H9 (cell line): ENCODE measurements at regions not wholly inside any gene's neighbourhood (a gene's known extent, or its start where the extent isn't known, plus 50 kb on each side); places are given as distances from the start of the nearest gene placed in this dataset.
A peak's percentile ranks its signal among the peaks of the same experiment; 100 is the strongest.
"Not testable (repeated sequence)": the region's sequence is repeated elsewhere in the genome, so short reads cannot be mapped to it uniquely, and the experiment has no call there.

Experiments used
- DNase-seq: peaks from one replicate; pipeline ENCODE4 v3.0.0-alpha.2; 2017
- H2AFZ ChIP-seq: one replicate; pipeline ENCODE4 v1.6.1; 2013; ENCODE audit warnings: mild to moderate bottlenecking, low read length, control low read depth, moderate library complexity
- H2AK5ac ChIP-seq: 2 replicates; pipeline ENCODE4 v1.6.1; 2013; ENCODE audit warnings: low read length, control low read depth, mixed read lengths; ENCODE audit not compliant: insufficient read length
- H2BK120ac ChIP-seq: one replicate; pipeline ENCODE4 v1.6.1; 2013; ENCODE audit warnings: low read depth, mild to moderate bottlenecking, low read length, control low read depth, inconsistent platforms; ENCODE audit not compliant: poor library complexity, severe bottlenecking
- H2BK12ac ChIP-seq: 2 replicates; pipeline ENCODE4 v1.6.1; 2013; ENCODE audit warnings: low read length, control low read depth, mixed read lengths, low read depth; ENCODE audit not compliant: insufficient read length
- H2BK15ac ChIP-seq: 2 replicates; pipeline ENCODE4 v1.6.1; 2013; ENCODE audit warnings: low read depth, low read length, control low read depth
- H2BK20ac ChIP-seq: one replicate; pipeline ENCODE4 v1.6.1; 2013; ENCODE audit warnings: low read depth, mild to moderate bottlenecking, low read length, control low read depth, inconsistent platforms; ENCODE audit not compliant: poor library complexity, severe bottlenecking
- H2BK5ac ChIP-seq: 2 replicates; pipeline ENCODE4 v1.6.1; 2013; ENCODE audit warnings: low read length, control low read depth, mixed read lengths; ENCODE audit not compliant: insufficient read length
- H3K14ac ChIP-seq: 2 replicates; pipeline ENCODE4 v1.6.1; 2013; ENCODE audit warnings: low read length, control low read depth; ENCODE audit not compliant: insufficient read depth
- H3K18ac ChIP-seq: 2 replicates; pipeline ENCODE4 v1.6.1; 2013; ENCODE audit warnings: low read depth, mild to moderate bottlenecking, mixed read lengths, low read length, control low read depth; ENCODE audit not compliant: insufficient read length
- H3K23ac ChIP-seq: 2 replicates; pipeline ENCODE4 v1.6.1; 2013; ENCODE audit warnings: low read length, control low read depth, mixed read lengths, low read depth; ENCODE audit not compliant: insufficient read length
- H3K23me2 ChIP-seq: 2 replicates; pipeline ENCODE4 v1.6.1; 2013; ENCODE audit warnings: low read depth, mild to moderate bottlenecking, mixed read lengths, low read length, control low read depth; ENCODE audit not compliant: insufficient read length, poor library complexity, severe bottlenecking
- H3K27ac ChIP-seq: 2 replicates; pipeline ENCODE4 v1.5.1; 2013; ENCODE audit warnings: low read length, control low read depth, mixed read lengths, low read depth; ENCODE audit not compliant: insufficient read length
- H3K27me3 ChIP-seq: 2 replicates; pipeline ENCODE4 v1.6.1; 2013; ENCODE audit warnings: low read length, control low read depth, inconsistent platforms; ENCODE audit not compliant: insufficient read depth
- H3K4ac ChIP-seq: 2 replicates; pipeline ENCODE4 v1.6.1; 2013; ENCODE audit warnings: low read depth, mild to moderate bottlenecking, control low read depth, inconsistent platforms, low read length, moderate library complexity
- H3K4me1 ChIP-seq: 2 replicates; pipeline ENCODE4 v1.6.1; 2013; ENCODE audit warnings: low read length, control low read depth, inconsistent platforms; ENCODE audit not compliant: insufficient read depth
- H3K4me2 ChIP-seq: 2 replicates; pipeline ENCODE4 v1.6.1; 2013; ENCODE audit warnings: low read length, control low read depth, mixed read lengths; ENCODE audit not compliant: insufficient read length, insufficient read depth
- H3K56ac ChIP-seq: 2 replicates; pipeline ENCODE4 v1.6.1; 2013; ENCODE audit warnings: low read depth, mild to moderate bottlenecking, mixed read lengths, low read length, control low read depth; ENCODE audit not compliant: insufficient read length
- H3K79me1 ChIP-seq: 2 replicates; pipeline ENCODE4 v1.6.1; 2013; ENCODE audit warnings: low read depth, mild to moderate bottlenecking, moderate library complexity, low read length, control low read depth, inconsistent platforms; ENCODE audit not compliant: insufficient read depth, poor library complexity, severe bottlenecking
- H3K79me2 ChIP-seq: 2 replicates; pipeline ENCODE4 v1.6.1; 2013; ENCODE audit warnings: low read length, control low read depth, inconsistent platforms; ENCODE audit not compliant: insufficient read depth
- H3K9ac ChIP-seq: 2 replicates; pipeline ENCODE4 v1.6.1; 2013; ENCODE audit warnings: low read length, control low read depth, mixed read lengths; ENCODE audit not compliant: insufficient read length; ENCODE audit errors: extremely low read depth
- H3K9me3 ChIP-seq: one replicate; pipeline ENCODE4 v1.6.1; 2013; ENCODE audit warnings: low read depth, low read length, inconsistent platforms; ENCODE audit not compliant: control insufficient read depth
- H3T11ph ChIP-seq: one replicate; pipeline ENCODE4 v1.6.1; 2013; ENCODE audit warnings: mild to moderate bottlenecking, low read length, control low read depth, inconsistent platforms
- H4K20me1 ChIP-seq: one replicate; pipeline ENCODE4 v1.6.1; 2013; ENCODE audit not compliant: control insufficient read depth, insufficient read length, insufficient read depth
- H4K5ac ChIP-seq: 2 replicates; pipeline ENCODE4 v1.6.1; 2013; ENCODE audit warnings: low read depth, mild to moderate bottlenecking, mixed read lengths, low read length, control low read depth; ENCODE audit not compliant: insufficient read length
- H4K8ac ChIP-seq: replicated peaks from 2 replicates; pipeline ENCODE4 v1.6.1; 2013; ENCODE audit warnings: low read length, control low read depth, mixed read lengths, low read depth; ENCODE audit not compliant: insufficient read length
- H4K91ac ChIP-seq: 2 replicates; pipeline ENCODE4 v1.6.1; 2013; ENCODE audit warnings: low read depth, mild to moderate bottlenecking, moderate library complexity, mixed read lengths, low read length, control low read depth; ENCODE audit not compliant: insufficient read length
- H3K27ac Mint-ChIP-seq, 3 experiments: 2 replicates in 2 of 3; 3 replicates in 1 of 3; pipeline ENCODE4 v1.8.0; 2020 to 2021; ENCODE audit warnings: mixed read lengths in 3 of 3, mild to moderate bottlenecking in 1 of 3, moderate library complexity in 1 of 3
- H3K27me3 Mint-ChIP-seq: 2 replicates; pipeline ENCODE4 v1.8.0; 2021; ENCODE audit warnings: low read depth, mild to moderate bottlenecking, moderate library complexity, mixed read lengths
- H3K36me3 Mint-ChIP-seq, 3 experiments: 2 replicates in 2 of 3; 3 replicates in 1 of 3; pipeline ENCODE4 v1.8.0; 2020 to 2021; ENCODE audit warnings: low read depth in 3 of 3, mixed read lengths in 3 of 3; ENCODE audit not compliant: insufficient read depth in 1 of 3
- H3K4me1 Mint-ChIP-seq, 2 experiments: 2 replicates each; pipeline ENCODE4 v1.8.0; 2020; ENCODE audit warnings: mixed read lengths in 2 of 2
- H3K4me3 Mint-ChIP-seq, 2 experiments: 2 replicates in 1 of 2; 3 replicates in 1 of 2; pipeline ENCODE4 v1.8.0; 2020 to 2021; ENCODE audit warnings: mild to moderate bottlenecking in 2 of 2, mixed read lengths in 2 of 2, moderate library complexity in 1 of 2
- H3K9me3 Mint-ChIP-seq, 2 experiments: 2 replicates in 1 of 2; 3 replicates in 1 of 2; pipeline ENCODE4 v1.8.0; 2020; ENCODE audit warnings: mild to moderate bottlenecking in 2 of 2, mixed read lengths in 2 of 2, moderate library complexity in 1 of 2
- CTCF ChIP-seq: fragments of 200-600 bp; sonication (generic); conservative IDR thresholded peaks from 3 replicates; pipeline ENCODE4 v1.8.0; 2021; ENCODE audit warnings: antibody characterized with exemption, mild to moderate bottlenecking
- WGBS: extraction: QIAGEN DNeasy Blood & Tissue Kit; methylation state at CpG from one replicate; pipeline ENCODE4 v1.1.7; 2013; ENCODE audit warnings: missing lambda C conversion rate, low lambda C conversion rate, mixed read lengths; ENCODE audit not compliant: insufficient read length; ENCODE audit errors: extremely low coverage; 5-methylcytosine and 5-hydroxymethylcytosine counted together

GRCh38 chr16:5239472-5240277 is 142.1 kb upstream of the EEF2KMT start:
- not testable (repeated sequence) for H3K79me1 ChIP-seq, H2BK15ac ChIP-seq, H3K4me2 ChIP-seq, H4K5ac ChIP-seq, H2BK5ac ChIP-seq, H3K4me1 ChIP-seq, H3K14ac ChIP-seq, H4K8ac ChIP-seq, H3K27me3 ChIP-seq, H2AK5ac ChIP-seq, H4K20me1 ChIP-seq, H3T11ph ChIP-seq, H3K9me3 Mint-ChIP-seq, H3K23ac ChIP-seq, H3K56ac ChIP-seq, H3K23me2 ChIP-seq, H3K79me2 ChIP-seq, H4K91ac ChIP-seq, H3K27ac Mint-ChIP-seq, H2BK12ac ChIP-seq, H2AFZ ChIP-seq, H2BK120ac ChIP-seq, H3K18ac ChIP-seq, H3K27ac ChIP-seq, H2BK20ac ChIP-seq, H3K9ac ChIP-seq, H3K36me3 Mint-ChIP-seq, H3K9me3 ChIP-seq, H3K4ac ChIP-seq
- DNase-seq, result peak; percentile 63
- WGBS, result no CpG with 5 or more reads among the region's 89 CpGs
- Mint-ChIP-seq H3K4me1 (peaks cover 11 to 18% of the 10 kb centered on the region in 2 experiments), H3K4me3 (peak overlapping the region; percentile 72 to 83), H3K27me3 (peaks cover 40% of the 10 kb centered on the region)
- peak; percentile 45; the same call in 2 of the 3 replicates for TF ChIP-seq CTCF
